G401.6 (cell line): ENCODE measurements at regions not wholly inside any gene's neighbourhood (a gene's known extent, or its start where the extent isn't known, plus 50 kb on each side); places are given as distances from the start of the nearest gene placed in this dataset.
"Not testable (repeated sequence)": the region's sequence is repeated elsewhere in the genome, so short reads cannot be mapped to it uniquely, and the experiment has no call there.

ENCODE experiments used
- FAIRE-seq: peaks from 2 replicates; lab custom pipeline; 2012; peaks lifted over from hg19 to GRCh38; lab: Jason Lieb, UNC

DNA sequence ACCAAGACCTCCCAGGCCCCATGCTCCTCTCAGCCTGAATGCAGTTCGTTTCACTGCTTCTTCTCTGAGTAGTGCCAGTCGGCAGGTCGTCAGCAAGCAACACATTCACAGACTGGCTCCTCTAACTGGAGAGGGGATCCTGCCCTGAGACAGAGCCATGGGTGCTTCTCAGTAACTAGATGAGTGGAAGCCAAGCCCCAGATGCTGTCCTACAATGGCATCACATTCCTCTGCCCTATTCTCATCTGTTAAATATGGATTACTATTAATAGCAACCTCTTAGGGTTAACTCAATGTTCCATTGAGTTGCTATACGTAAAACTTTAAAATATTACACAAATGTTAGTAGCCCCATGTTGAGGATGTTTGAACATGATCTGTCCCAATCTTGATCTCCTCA lies 84.2 kb upstream of the S1PR1 start:
- FAIRE-seq = no peak

DNA sequence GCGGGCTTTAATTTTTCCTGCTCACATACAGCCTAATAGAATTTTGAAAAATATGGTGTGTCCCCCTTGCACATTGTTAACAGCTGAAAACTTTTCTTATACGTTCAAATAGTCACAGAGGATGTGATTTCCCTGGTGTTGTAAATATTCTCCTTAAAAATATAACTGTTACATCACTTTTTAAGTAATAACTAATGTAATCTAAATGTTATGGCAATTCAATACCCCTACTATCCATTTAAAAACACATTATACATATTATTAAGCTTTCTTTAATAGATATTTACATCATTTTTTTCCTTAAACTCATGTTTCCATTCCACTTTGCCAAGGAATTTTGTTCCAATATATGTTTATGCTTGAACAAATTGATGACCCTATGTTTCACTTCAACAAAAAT lies 85.5 kb upstream of the S1PR1 start:
- no peak for FAIRE-seq

DNA sequence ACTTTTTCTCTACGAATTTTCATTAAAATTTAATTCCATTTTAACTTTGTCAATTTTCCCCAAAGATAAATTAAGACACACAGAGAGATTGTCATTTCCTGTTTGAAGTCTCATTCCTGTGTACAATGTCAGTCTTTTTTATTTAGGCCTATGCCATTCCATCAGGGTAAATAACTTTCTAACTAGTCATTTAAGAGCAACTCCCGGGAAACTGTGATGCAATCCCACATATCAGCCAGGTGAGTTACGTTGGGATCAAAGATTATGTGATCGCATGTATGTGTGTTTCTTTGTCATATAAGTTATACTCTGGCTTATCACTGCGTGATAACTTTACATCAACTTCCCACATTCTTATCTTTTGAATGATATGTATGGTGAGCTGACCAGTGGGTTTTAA lies 86.1 kb upstream of the S1PR1 start:
- no peak for FAIRE-seq

DNA sequence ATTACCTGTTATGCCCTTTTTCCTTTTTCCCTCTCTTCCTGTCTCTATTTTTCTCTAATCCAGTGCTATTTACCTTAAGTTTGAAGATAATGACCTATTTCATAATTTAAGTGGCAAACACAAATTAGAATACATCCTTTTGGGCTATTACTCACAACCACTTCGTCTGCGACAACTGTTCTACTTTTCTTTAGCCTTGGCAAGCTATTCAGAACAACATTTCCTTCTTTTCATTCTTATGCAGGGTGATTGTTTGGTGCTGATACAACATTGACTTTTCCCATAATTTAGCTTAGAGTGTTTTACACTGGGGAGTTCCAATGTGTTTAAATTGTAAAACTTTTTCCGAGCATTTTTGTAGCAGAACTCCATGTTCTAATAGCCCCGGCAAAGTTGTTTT lies 86.6 kb upstream of the S1PR1 start:
- no peak for FAIRE-seq

DNA sequence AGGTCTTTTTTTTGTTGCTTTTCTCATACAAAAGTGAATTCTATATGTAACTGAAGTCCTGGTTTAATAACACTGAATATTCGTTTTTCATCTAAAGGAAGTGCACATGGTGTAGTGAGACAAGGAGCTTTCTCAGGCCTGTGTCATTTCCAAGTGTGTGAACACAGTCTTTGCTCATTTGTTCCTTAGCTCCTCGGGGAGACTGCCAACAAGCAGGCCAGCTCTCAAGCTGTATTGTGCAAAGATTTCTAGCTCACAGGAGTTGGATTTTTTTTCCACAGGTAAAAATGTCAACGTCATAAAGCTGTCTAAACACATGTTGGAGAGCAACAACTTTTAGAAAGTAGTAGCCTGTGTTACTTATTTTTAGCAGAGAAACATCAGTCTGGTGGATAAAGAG lies 87.8 kb upstream of the S1PR1 start:
- no peak for FAIRE-seq

DNA sequence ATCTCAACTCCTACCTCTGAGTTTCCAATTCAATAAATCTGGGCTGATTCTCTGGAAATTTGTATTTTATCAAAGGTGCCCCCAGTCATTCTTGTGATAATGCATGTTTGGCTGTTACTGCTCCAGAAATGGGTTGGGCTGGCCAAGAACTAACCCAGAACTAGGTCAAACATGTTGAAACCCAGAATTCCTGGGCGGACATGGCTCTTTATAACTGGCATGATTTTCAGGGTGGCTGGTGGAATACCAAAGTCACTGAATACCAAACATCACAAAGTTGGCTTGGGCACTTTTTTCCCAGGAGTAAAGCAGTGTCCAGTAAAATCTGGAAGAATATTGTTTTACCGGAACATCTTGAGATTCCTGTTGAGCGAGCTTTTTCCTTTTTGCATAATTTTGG lies 89.4 kb upstream of the S1PR1 start:
- no peak for FAIRE-seq

DNA sequence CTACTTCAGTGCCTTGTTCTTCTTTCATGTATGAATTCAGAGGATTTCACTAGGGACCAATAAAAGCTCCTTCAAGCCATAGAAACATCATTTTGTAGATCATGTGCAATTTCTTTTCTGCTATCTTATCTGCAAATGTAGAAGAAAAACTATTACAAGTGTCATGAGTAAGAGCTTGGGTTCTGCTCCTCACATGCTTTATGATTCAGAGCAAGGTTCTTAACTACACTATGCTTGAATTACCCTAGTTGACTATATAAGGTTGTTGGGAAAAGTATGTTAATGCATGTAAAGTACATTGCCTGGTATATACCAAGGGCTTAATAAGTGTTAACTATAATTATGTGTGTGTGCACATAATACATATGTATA lies 91.4 kb upstream of the S1PR1 start:
- FAIRE-seq = no peak

DNA sequence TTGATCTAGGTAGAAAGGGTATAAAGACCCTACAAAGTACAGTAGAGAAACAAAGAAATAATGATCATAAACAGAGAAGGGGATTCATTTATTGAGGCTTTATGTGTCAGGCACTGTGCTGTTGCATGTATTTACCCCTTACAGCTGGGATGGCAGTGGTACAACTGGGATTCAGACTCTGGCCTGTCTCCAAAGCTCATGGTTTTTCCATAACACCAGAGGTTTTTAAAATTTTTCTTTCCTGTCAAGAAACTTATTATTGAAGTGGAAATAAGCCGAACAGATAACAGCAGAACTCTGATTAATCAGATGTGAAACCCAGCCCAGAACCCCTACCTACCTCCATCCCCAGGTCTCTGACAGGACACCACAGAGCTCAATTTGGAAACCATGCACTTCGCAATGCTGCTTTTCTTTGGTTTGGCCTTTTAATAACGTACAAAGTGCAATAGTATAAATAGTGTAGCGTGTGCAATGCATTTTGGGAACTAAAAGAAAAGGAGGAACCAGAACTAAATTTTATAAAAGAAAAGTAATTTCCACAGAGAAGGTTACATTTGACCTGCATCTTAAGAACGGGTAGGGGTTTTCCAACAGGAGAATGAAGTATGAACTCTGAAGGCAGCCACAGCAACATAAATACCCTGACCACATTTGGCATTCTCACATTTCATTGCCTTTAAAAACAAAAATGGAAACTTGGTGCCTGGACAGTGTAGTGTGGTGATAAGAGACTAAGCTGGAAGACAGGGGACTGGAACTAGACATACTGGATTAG lies 92.0 kb upstream of the S1PR1 start:
- FAIRE-seq = no peak

DNA sequence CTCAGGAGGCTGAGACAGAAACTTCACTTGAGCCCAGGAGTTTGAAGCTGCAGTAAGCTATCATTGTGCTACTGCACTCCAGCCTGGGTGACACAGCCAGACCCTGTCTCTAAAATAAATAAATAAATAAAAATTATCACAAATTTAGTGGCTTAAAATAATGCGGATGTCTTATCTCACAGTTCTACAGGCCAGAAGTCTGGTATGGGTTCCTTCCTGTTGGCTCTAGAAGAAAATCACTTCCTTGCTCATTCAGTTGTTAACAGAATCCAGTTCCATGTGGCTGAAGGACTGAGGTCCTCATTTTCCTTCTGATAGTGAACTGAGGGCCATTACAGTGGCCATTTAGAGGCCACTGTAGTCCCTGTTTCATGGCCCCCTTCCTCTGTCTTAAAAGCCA lies 94.6 kb upstream of the S1PR1 start:
- FAIRE-seq = no peak

DNA sequence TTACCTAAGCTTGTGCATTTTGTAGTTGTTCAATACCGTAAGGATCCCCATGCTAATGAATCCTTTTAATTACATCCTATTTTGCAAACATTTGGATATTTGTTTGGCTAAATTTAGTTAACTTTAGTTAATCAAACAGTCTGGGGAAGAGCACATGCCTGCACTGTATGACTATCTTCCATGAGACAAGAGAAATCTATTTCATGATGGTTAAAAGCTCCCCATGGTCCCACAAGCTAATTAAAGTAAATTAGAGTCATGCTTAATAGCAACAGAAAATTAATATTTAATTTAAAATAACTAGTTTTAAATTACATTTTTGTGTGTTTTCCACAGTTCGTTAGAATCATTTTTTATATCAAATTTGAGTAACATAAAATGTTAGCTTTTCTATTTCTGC lies 95.4 kb upstream of the S1PR1 start:
- FAIRE-seq = no peak

DNA sequence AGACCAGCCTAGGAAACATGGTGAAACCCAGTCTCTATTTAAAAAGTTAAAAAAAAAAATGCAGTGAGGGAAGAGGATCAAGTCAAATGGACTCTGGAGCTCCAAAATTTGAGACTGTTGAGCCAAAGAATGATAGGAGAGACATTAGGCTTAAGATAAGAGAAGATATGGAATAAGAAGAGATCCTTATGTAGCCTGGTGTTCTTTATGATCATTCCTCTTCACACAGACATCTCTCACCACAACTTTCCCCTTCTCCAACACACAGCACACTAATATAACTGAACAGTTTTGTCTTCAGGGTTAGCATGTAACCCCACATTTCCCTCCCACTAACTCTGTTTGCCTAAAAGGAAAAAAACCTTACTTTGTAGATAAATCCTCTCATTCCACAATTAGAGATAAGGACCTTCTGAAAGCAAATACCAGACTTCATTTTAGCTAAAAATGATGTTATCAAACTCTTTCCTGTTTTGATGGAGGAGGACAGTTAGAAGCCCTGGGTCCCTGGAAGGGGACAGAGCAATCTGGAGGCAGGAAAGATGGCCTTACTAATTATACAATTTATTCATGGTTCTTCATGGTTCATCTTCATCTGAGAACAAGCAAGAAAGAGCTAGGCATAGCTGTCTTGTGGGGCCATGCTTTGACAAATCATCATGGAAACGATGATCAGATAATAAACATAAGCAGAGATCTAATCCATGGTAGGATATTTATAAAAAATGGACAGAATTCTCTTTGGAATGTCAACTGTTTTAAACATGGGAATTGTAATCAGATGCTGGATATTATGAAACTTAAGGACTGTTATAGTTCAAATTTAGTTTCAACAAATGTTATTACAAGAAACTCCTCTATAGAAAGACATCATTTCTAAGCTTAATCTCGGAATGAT lies 96.7 kb upstream of the S1PR1 start:
- FAIRE-seq = no peak

DNA sequence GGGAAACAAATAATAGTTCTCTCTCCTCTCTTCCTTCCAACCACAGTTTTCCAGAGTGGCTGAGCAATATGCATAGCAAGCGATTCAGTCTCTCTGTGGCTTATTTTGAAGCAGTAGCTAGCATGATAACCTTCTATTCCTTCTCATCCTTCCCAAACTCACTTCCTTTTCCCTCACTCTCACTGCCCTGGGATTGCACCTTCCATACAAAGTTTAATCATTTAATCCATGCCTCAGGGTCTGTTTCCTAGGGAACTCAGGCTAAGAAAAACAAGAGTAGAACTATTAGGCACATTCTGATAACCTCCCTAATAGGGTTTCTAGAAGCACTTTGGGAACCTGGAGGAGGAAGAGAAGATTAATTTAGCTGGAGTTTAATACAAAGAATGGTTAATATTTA lies 97.7 kb upstream of the S1PR1 start:
- no peak for FAIRE-seq

DNA sequence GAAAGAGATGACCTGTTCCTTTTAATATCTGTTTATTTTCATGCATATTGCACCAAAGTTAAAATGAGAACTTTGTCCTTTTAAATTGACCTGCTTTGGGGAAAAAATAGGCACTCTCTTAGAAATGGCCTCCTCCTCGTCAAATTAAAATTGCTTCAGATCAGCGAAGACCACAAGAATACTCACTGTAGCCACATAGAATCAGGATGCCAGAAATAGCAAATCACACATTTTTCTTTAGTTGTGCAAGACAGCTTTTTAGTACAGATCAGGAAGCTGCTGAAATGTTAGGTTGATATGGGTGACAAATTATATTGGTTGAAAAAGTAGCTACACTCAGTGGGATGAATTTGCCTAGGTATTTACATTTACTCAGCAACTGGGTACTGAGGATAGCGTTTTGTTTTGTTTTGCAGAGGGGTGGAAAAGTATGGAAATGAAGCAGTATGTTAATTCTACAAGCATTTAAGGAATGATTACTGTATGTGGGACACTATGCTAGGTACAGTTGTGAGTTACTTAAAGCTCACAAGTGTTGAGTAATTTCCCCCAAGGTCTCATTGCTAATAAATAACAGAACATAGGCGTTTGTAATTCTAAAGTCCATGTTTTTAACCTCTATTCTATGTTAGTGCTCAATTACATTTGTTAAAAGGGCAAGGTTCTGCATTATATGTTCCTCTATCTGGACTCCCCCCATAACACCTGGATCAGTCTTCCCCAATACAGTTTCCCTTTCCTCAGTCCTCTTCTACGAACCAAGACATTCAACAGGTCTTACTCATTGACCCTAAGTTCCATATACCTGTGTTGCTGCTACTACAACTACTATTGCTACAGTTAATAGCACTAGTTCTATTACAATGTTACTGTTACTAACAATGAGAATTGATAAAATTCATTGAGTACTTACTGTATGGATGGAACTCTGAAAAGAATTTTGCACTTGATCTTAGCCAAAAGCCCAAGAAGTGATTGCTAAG lies 99.4 kb upstream of the S1PR1 start:
- FAIRE-seq = no peak

DNA sequence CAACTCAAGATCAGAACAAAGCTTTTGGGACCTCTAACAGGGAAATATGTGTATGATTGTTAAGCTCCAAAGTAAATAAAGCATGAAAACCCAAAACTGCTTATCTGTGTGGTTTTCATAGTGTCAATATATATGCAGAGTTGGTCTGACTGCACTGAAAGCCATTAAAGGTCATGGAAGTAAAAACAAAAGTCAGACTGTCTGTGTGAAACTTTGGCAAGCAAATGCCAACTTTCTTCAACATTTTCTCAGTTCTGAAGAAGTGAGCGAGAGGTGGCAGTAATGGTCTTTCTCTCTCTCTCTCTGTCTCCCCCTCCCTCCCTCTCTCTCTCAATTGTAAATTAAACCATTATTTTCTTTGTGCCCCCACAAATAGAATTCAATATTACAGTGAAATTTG lies 100.1 kb upstream of the S1PR1 start:
- no peak for FAIRE-seq

DNA sequence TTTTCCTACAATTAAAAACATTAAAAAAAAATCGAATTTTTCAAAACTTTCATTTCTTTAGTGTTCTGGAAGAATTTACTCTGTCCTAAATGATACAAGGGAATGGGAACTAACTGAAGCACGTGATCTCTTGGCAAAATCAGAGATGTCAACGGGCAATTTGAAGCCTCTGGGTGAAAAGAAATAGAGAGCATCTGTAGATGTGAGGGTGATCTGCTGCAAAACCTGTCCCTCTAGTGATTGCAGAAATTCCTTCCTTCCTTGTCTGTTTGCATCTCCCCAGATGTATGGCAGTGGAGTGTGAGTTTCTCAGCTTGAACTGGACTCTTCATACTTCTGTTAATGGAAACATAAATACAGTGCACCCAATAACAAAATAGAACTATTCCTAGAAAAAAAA lies 100.5 kb upstream of the S1PR1 start:
- no peak for FAIRE-seq

DNA sequence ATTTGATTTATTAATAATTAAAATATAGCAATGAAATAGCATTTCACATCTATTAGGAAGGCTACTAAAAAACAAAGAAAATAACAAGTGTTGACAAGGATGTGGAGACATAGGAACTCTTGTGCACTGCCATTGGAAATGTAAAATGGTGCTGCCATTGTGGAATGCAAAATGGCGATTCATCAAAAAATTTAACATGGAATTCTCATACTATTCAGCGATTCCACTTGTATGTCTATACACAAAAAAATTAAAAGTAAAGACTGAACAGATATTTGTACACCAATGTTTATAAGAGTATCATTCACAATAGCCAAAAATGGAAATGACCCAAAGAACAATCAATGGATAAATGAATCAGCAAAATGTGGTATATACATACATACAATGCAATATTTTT lies 101.3 kb upstream of the S1PR1 start:
- FAIRE-seq = no peak

DNA sequence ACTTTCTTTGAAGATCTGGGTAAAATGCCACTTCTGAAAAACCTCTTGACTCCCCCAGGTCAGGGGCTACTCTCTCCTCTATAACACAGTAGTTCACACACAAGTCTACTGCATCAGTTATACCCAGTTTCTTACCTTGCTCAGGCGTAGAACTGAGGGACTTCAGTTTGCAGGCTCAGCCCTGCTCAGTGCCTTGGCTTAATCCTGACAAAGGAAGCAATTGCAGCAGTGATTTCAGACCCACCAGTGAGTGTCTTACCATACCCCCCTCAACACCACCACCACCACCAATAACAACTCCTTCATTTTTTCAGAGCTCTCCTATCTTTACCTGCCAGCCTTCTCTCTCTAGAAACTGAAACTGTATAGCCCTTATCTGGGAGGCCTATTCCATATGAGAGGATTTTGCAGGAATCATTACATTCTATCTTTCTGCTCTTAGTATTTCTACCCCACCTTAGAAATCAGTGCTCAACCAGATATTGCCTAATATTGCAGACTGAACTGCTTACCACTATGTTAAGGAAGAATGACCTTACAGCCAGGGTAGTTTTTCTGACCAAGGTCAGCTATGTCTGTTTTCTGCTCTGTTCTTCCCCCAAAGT lies 105.5 kb upstream of the S1PR1 start:
- FAIRE-seq = no peak

DNA sequence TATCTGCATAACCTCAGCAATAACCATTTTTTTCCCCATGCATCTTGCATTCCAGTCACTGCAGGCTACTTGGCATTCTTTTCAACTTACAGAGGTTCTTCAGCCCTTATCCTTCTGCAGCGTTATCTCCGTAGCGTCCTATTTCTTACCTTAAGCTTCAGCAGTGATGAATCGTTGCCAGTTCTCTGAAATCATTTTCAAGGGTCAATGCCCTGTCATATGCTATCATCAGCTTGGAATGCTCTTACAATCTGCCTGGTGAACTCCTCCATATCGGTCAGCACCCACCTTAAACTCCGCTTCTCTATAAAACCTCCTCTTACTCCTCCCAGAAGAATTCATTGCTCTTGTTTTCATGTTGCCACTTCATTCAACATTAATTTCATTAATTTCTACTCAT lies 105.1 kb upstream of the DPH5 start:
- no peak for FAIRE-seq

DNA sequence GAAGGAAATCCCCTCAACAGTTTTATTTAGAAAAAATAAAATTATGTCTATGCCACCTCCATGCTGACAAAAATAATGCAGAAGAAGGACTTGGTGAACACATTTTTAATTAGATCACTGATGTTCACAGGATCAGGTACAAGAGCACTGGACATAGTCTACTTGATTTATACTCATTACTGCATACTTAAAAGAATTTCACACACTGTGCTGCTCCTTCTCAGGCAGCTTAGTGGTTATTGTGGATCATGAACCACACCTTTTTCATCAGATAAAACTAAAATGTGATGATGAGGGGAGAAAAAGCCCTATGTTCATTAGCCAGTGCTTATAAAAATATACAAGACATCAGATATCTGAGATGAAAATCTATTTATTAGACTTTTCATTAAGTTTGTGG lies 103.3 kb upstream of the DPH5 start:
- FAIRE-seq = no peak

DNA sequence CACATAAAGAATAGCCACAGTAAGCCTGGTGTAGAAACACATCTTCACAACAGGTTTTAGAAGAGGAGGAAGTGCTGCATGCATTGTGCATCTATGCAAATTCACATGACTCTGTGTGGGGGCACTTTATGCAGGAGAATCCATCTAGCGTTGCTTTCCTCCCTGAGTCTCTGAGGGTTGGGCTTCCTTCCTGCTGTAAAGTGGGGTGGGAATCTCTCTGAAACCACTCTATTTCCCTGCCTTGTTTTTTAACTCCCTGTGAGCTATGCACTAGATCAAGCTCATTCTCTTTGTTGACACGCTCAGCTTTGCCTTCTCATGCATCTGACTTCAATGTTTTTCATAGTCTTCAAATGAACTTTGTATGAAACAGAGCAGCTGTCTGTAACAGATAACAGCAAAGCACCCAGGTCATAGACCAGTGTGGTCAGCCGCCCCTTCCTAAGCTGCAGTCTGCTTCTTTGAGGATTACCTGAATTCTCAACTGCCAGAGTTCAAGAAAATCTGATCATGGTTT lies 102.7 kb upstream of the DPH5 start:
- no peak for FAIRE-seq

DNA sequence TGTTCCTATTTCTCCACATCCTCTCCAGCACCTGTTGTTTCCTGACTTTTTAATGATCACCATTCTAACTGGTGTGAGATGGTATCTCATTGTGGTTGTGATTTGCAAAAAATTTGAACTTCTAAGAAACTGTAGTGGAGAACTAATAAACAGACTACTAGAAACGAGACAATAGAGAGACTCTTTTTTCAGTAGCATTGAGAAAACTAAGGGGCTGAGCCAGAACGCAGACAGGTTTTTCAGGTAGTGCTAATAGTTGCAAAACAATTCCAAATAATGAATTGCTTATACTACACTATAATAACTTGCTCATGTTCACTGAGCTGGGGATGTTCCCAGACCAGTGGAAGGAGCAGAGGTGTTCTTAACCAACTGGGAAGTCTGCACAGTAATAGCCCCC lies 98.8 kb upstream of the DPH5 start:
- FAIRE-seq = no peak

DNA sequence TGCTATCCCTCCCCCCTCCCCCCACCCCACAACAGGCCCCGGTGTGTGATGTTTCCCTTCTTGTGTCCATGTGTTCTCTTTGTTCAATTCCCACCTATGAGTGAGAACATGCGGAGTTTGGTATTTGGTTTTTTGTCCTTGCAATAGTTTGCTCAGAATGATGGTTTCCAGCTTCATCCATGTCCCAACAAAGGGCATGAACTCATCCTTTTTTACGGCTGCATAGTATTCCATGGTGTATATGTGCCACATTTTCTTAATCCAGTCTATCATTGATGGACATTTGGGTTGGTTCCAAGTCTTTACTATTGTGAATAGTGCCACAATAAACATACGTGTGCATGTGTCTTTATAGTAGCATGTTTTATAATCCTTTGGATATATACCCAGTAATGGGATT lies 98.3 kb upstream of the DPH5 start:
- not testable (repeated sequence) for FAIRE-seq
